T47D (cell line): ENCODE measurements at regions not wholly inside any gene's neighbourhood (a gene's known extent, or its start where the extent isn't known, plus 50 kb on each side); places are given as distances from the start of the nearest gene placed in this dataset.
"Not testable (repeated sequence)": the region's sequence is repeated elsewhere in the genome, so short reads cannot be mapped to it uniquely, and the experiment has no call there.

ENCODE experiments used
- DNase-seq, 2 experiments: peaks; one replicate each; pipeline versions ENCODE4 v3.0.0 to v3.0.0-alpha.2; 2011 to 2012; ENCODE audit warnings: low read depth in 1 of 2, low spot score in 1 of 2
- JUND ChIP-seq: IDR thresholded peaks from 2 replicates; pipeline ENCODE4 v1.6.1; 2012; ENCODE audit warnings: low read depth
- in situ Hi-C: cut with HindIII; loops from 2 replicates; pipeline ENCODE4 v1.10.0; 2016; ENCODE audit warnings: low sequenced_read_pairs, low pct_unique_long_range_greater_than_20kb

DNA sequence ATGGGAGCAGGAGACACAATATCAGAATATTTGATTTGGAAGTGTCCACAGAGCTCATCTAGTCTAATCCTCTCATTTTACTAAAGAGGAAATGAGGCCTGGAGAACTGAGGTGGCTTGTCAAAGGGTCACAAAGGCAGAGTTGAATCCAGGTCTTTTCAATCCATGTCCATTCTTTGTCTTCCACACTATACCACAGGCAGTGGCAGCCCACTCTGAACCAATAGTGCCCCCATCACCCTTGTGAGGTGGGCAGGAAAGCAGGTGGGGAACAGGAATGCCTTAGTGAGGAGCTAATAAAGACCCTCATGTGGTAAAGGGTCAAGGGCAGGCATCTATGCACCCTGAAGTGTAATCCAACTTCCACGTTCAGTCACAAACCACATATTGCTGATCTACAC lies 134.8 kb upstream of the EGLN3 start:
- no peak for DNase-seq
- in situ Hi-C loops = no loop called here
- no peak for TF ChIP-seq JUND

DNA sequence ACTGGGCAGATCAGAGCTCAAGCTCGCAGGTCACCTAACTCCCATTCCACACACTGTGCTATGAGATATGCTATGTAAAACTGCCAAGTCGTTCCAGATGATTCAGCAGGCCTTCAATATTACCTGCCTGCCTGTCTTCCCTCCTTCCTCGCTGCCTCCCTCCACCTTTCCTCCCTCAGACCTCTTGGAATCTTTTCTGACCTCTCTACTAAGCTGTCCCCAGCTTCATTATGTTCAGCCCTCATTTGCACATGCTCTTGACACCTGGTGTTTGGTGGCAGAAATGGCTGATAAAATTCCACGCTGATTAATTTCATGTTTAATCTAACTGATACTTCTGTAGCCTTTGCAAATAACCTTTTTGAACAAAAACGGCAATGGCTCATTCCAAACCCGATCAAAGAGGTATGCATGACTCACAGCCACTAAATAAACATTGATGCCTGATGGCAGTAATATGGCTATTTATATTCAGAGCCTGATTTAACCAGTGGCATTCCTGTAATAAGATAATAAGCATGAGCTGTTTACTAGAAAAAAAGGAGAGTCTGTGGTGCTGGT lies 130.8 kb upstream of the EGLN3 start:
- peak; percentile 43; the same call in 1 of the 2 replicates for TF ChIP-seq JUND
- no peak for DNase-seq
- in situ Hi-C loops = no loop called here

DNA sequence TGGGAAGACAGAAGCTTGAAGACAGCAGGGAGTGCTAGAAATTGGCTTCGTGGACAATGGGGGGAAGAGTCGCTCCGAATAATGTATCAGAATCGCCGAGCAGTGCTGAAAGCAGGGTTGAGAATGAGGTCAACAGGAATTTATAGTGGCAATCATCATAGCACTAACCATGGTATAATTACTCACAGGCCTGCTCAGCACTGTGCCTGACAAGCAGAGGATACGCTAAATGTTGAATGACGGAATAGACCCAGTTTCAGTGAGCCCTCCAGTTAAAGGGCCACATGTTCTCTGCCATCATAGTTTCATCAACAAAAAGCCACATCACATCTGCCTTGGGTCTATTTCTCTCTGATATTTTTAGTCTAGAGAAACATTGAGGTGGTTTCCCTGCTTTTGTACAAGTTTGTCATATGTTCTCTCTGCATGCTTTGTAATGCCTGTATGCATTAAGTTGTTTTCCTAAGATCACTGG lies 130.3 kb upstream of the EGLN3 start:
- in situ Hi-C loops = no loop called here
- TF ChIP-seq JUND = no peak
- no peak for DNase-seq

DNA sequence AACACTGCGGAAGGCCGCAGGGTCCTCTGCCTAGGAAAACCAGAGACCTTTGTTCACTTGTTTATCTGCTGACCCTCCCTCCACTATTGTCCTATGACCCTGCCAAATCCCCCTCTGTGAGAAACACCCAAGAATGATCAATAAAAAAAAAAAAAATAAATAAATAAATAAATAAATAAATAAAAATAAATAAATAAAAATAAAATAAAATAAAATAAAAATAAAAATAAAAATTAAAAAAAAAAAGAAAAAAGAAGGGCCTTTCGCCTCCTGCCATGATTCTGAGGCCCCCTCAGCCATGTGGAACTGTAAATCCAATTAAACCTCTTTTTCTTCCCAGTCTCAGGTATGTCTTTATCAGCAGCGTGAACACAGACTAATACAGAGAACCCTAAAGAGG lies 128.8 kb upstream of the EGLN3 start:
- in situ Hi-C loops, DNase-seq: not testable (repeated sequence)

DNA sequence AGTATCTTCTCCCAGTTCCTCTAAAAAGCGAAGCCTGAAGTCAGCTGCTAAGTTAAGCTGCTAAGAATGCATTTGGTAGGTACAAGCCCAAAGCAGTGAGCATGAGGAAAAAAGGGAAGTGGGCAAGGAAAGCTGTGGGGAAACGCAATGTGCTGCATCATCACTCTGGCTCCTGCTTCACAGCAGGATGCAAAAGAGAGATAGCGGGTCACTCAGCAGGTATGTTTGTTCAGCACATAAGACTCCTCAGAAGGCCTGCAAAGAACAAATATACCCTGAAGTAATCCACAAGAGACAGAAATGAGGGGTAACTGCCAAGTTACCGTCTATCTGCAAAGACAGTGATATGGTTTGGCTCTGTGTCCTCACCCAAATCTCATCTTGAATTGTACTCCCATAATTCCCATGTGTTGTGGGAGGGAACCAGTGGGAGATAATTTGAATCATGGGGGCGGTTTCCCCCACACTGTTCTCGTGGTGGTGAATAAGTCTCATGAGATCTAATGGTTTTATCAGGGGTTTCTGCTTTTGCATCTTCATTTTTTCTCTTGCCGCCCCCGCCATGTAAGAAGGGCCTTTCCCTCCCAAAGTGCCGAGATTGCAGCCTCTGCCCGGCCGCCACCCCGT lies 127.4 kb upstream of the EGLN3 start:
- in situ Hi-C loops = no loop called here
- TF ChIP-seq JUND = no peak
- DNase-seq = peak in 1 of 2 experiments; percentile 26

DNA sequence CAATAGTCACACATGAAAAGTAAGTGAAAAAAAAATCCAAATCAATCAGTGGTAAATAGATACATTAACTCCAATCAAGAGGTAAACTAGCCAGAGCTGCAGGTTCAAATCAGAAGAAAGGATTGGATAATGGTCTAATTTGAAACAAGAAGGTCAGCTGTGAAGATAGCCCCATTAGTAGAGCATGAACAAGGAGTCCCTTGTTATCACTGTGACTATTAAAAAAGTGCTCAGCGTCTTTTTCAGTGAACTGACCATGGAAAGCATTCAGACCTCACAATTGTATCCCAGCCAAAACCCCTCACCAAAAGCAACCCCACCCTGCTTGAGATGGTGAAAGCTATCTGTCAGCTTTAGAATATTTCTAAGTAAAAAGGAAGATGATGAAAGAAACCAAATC lies 125.0 kb upstream of the EGLN3 start:
- no peak for DNase-seq
- in situ Hi-C loops = no loop called here
- TF ChIP-seq JUND = no peak

DNA sequence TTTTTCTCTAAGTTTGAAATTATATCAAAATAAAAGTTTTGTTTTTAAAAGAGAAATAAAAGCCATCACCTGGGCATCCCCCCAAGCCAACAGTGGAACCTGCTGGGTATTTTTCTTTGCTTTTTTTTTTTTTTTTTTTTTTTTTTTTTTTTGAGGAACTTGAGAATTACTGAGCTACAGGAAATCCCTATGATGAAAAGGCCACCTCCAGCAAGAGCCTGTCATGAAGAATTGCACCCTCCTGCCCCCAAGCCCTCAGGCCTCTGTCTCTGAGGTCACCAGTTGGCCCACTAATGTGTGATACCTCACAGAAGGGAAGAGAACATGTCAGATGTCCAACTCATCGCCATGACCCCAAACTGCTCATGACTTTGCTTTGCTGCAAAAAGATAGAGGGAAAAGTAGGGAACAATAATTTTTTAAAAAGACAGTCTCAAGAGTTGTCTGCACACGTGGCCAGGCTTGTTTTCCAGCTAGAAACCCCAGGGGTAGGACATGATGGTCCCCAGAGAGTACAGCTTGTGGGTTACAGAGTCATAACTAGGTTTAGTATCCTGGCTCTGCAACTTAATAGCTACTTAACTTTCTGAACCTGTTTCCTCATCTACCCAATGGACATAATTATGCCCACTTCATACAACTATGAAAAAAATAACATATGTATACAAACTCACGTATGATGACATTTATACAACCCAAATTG lies 124.3 kb upstream of the EGLN3 start:
- in situ Hi-C loops = no loop called here
- TF ChIP-seq JUND = no peak
- no peak for DNase-seq

DNA sequence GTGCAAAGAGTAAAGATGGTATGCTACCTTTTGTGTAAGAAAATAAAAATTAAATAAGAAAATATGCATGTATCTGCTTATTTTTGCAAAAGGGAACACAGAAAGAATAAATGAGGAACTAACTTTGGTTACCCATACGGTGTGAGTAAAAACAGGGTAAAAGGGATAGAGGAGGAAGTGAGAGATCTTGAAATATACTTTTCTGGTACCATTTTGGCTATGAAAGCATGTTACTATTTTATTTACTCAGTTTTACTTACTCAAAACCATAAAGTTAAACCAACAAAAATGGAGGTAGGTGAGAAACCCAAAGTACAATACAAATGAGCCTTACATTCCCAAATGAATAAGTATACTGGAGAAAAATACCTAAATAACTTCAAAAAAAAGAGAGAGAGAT lies 122.0 kb upstream of the EGLN3 start:
- no peak for TF ChIP-seq JUND
- in situ Hi-C loops = no loop called here
- no peak for DNase-seq

DNA sequence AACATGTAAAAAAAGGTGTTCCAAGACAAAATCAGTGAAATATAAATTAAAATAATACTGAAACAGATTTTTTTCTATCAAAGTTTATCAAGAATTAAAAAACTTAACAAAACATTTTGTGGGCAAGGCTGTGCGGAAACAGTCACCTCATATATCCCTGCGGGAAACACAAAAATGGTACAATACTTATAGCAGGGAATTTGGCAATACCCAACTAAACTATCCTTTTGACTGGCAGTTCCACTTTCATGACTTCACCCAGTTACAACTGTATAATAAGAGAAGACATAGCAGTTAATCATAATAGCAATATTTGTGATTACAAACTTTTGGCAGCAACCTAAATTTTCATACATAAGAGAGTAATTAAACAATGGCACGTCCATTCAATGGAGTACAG lies 121.5 kb upstream of the EGLN3 start:
- in situ Hi-C loops = no loop called here
- no peak for DNase-seq
- no peak for TF ChIP-seq JUND

DNA sequence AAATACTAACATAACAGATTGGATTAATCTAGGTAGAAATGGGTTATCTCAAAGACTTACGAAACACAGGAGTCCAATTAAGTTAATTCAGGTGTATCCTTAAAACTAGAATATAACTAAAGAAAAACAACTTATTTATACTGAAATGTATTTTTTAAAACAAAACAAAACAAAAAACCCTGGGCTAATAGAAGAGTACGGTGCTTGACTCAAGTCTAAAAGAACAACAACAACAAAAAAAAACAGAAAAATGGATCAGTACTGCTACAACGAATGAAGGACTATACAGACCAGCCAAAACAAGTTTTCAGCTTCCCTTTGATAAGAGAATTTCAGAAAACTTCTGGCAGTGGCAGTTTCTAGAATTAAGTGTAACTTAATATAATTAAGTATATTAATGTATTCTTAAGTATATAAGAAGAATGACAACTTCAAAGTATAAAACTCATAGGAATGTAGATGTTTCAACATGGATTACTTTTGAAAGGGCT lies 120.1 kb upstream of the EGLN3 start:
- no peak for TF ChIP-seq JUND
- in situ Hi-C loops = no loop called here
- no peak for DNase-seq

DNA sequence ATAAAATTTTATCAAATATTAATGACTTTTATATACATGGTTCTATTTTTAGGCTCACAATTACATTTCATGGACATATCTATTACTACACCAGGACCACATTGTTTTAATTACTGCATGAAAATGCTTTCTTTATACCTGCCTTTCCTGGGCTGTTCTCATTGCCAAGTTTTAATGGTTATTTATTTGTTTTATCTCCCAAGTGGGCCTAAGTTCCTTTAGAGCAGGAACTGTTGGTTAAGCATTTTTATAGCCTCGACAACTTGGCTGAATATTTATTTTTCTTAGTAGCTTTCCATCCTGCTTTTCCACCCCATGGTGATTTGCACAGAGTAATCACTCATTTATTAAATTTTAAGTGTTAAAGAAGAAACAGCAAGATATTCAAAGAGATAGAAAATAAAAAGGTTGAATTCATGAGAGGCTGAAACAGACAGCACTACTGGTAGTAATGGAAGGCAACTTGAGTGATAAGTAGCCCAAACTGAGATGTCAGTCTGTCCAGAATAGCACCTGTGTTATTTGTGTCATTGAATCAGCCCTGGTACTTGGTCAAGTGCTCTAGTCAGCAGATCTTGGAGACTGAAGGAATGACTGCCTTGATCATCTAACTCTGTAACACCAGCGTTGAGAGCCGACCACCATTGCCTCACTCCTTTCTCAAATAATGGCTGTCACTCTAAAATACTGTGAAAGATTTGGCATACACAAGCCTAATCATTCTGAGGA lies 119.1 kb upstream of the EGLN3 start:
- in situ Hi-C loops = no loop called here
- TF ChIP-seq JUND = no peak
- no peak for DNase-seq

DNA sequence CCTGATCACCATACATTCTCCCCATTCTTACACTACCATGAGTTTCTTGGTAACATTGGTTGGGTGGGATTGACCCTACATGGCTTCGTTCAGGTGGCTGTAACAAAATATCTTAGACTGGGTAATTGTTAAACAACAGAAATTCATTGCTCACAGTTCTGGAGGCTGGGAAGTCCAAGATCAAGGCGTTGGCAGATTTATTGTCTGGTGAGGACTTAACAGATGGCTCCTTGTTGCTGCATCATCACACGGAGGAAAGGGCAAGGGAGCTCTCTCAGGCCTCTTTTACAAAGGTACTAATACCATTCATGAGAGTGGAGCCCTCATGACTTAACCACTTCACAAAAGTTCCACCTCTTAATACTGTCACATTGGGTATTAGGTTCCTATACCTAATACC lies 116.7 kb upstream of the EGLN3 start:
- no peak for TF ChIP-seq JUND
- no peak for DNase-seq
- in situ Hi-C loops = no loop called here

DNA sequence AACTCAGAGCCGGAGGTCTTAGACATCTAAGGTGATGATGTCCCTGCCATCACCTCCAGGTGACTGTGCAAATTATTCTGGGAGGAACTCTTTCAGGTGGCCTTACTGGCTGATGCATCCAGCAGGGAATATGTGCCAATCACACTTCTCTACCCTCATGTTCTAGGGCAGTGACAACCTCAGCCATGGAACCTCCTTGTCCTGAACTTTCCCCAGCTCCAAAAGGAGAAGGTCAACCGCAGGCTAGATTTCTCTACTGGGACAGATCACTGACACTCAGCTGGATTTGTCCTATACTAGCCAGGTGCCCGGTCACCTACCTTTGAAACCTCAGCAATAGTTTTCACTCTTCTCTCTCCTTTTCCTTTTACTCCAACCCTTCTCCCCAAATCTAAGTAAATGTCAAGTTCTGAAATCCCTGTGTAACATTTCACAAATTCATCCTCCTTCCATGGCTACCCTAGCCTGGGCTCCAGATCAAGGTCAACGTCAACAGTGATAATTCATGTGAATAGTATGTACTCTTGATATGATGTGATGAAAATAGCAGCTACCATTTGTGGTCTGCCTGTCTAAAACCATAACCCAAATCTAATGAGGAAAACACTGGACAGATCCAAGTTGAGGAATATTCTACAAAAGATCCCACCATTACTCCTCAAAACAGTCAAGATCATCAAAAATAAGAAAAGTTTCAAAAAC lies 115.0 kb upstream of the EGLN3 start:
- no peak for TF ChIP-seq JUND
- in situ Hi-C loops = no loop called here
- DNase-seq = no peak
